SK-N-SH (cell line): ENCODE measurements at regions not wholly inside any gene's neighbourhood (a gene's known extent, or its start where the extent isn't known, plus 50 kb on each side); places are given as distances from the start of the nearest gene placed in this dataset.

Experiments
- CTCF ChIA-PET: fragments of 300-600, 350-600 bp; formaldehyde crosslinking; extraction: SDS; loops from one replicate; lab custom pipeline; 2021; lab: Yijun Ruan, JAX
- POLR2A ChIA-PET: fragments of 350-600 bp; sonication (Branson Sonifier 250); formaldehyde crosslinking; extraction: SDS; loops from one replicate; lab custom pipeline; 2020; ENCODE audit warnings: antibody characterized with exemption, inconsistent platforms; lab: Yijun Ruan, JAX
- DNase-seq: peaks from one replicate; pipeline ENCODE4 v3.0.0; 2012
- H2AFZ ChIP-seq: fragments of 200-600 bp; sonication (generic); 2 replicates; pipeline ENCODE4 v1.8.1; 2016; ENCODE audit warnings: antibody characterized with exemption, mild to moderate bottlenecking, low read depth
- H3F3A ChIP-seq: fragments of 200-600 bp; sonication (generic); replicated peaks from 2 replicates; pipeline ENCODE3; 2016; ENCODE audit warnings: antibody characterized with exemption, mild to moderate bottlenecking; ENCODE audit not compliant: insufficient read depth
- H3K27ac ChIP-seq, 2 experiments: fragments of 200-500 bp in 1 of 2; fragments of 200-600 bp in 1 of 2; sonication (Bioruptor generic) in 1 of 2; sonication (generic), shearing (Covaris generic) in 1 of 2; 2 replicates each; pipeline versions ENCODE4 v1.5.1 to v1.6.1; 2014 to 2016; ENCODE audit warnings: low read depth in 2 of 2, inconsistent platforms in 1 of 2, low read length in 1 of 2, mild to moderate bottlenecking in 1 of 2, mixed read lengths in 1 of 2
- H3K27me3 ChIP-seq: fragments of 200-600 bp; sonication (generic), shearing (Covaris generic); 2 replicates; pipeline ENCODE4 v1.6.1; 2016; ENCODE audit warnings: mixed run types; ENCODE audit not compliant: insufficient read depth
- H3K36me3 ChIP-seq, 2 experiments: fragments of 200-500 bp in 1 of 2; fragments of 200-600 bp in 1 of 2; sonication (Bioruptor generic) in 1 of 2; sonication (generic) in 1 of 2; replicated peaks in 1 of 2; 2 replicates each; pipeline versions ENCODE3 to v1.5.1; 2014 to 2016; ENCODE audit warnings: low read length in 1 of 2, mild to moderate bottlenecking in 1 of 2; ENCODE audit not compliant: insufficient read depth in 2 of 2, control insufficient read depth in 1 of 2
- H3K4me1 ChIP-seq, 2 experiments: fragments of 200-500 bp in 1 of 2; fragments of 200-600 bp in 1 of 2; sonication (Bioruptor generic) in 1 of 2; sonication (generic), shearing (Covaris generic) in 1 of 2; 2 replicates each; pipeline versions ENCODE4 v1.5.1 to v1.6.1; 2014 to 2016; ENCODE audit warnings: low read depth in 1 of 2, low read length in 1 of 2, mixed run types in 1 of 2; ENCODE audit not compliant: insufficient read depth in 2 of 2, control insufficient read depth in 1 of 2
- H3K4me2 ChIP-seq: fragments of 200-600 bp; sonication (generic), shearing (Covaris generic); 2 replicates; pipeline ENCODE4 v1.6.1; 2017; ENCODE audit warnings: mixed run types
- H3K4me3 ChIP-seq, 2 experiments: fragments of 200-500 bp in 1 of 2; fragments of 200-600 bp in 1 of 2; sonication (Bioruptor generic) in 1 of 2; sonication (generic), shearing (Covaris generic) in 1 of 2; 2 replicates each; pipeline versions ENCODE4 v1.5.1 to v1.8.1; 2014 to 2016; ENCODE audit warnings: low read depth in 2 of 2, inconsistent platforms in 1 of 2, low read length in 1 of 2, mild to moderate bottlenecking in 1 of 2, mixed read lengths in 1 of 2, moderate library complexity in 1 of 2
- H3K79me2 ChIP-seq: fragments of 200-600 bp; sonication (generic); 2 replicates; pipeline ENCODE4 v1.8.1; 2017; ENCODE audit warnings: mild to moderate bottlenecking; ENCODE audit not compliant: insufficient read depth
- H3K9ac ChIP-seq: fragments of 200-600 bp; sonication (generic); 2 replicates; pipeline ENCODE4 v1.6.1; 2017; ENCODE audit warnings: mixed run types
- H3K9me2 ChIP-seq: fragments of 200-600 bp; sonication (generic); 2 replicates; pipeline ENCODE4 v1.6.1; 2017; ENCODE audit warnings: mixed run types
- H3K9me3 ChIP-seq: fragments of 200-600 bp; sonication (generic); 2 replicates; pipeline ENCODE4 v1.6.1; 2017; ENCODE audit warnings: mixed run types, mild to moderate bottlenecking, moderate library complexity
- H4K20me1 ChIP-seq: fragments of 200-600 bp; sonication (generic); 2 replicates; pipeline ENCODE4 v1.6.1; 2017; ENCODE audit warnings: mild to moderate bottlenecking, mixed run types; ENCODE audit not compliant: insufficient read depth
- EP300 ChIP-seq, 2 experiments: IDR thresholded peaks; 2 replicates each; pipeline versions ENCODE4 v1.4.0 to v1.6.1; 2012; ENCODE audit warnings: borderline replicate concordance in 1 of 2, low read depth in 1 of 2, low read length in 1 of 2
- FOXM1 ChIP-seq: IDR thresholded peaks from 2 replicates; pipeline ENCODE4 v1.4.0; 2012; ENCODE audit warnings: low read depth, mild to moderate bottlenecking
- GABPA ChIP-seq: IDR thresholded peaks from 2 replicates; pipeline ENCODE4 v1.4.0; 2012; ENCODE audit warnings: low read depth, mild to moderate bottlenecking
- MXI1 ChIP-seq: IDR thresholded peaks from 2 replicates; pipeline ENCODE4 v1.6.1; 2012; ENCODE audit warnings: mild to moderate bottlenecking, low read depth, low read length, improper control_type of control experiment
- NRF1 ChIP-seq: IDR thresholded peaks from 2 replicates; pipeline ENCODE4 v1.6.1; 2012; ENCODE audit warnings: low read depth, mild to moderate bottlenecking, low read length
- POLR2AphosphoS5 ChIP-seq: IDR thresholded peaks from 2 replicates; pipeline ENCODE4 v1.6.1; 2012; ENCODE audit warnings: low read depth, low read length
- RAD21 ChIP-seq: IDR thresholded peaks from 2 replicates; pipeline ENCODE4 v1.6.1; 2012; ENCODE audit warnings: mild to moderate bottlenecking, low read length
- RCOR1 ChIP-seq: fragments of 150-350 bp; IDR thresholded peaks from 2 replicates; pipeline ENCODE4 v1.6.1; 2017; ENCODE audit warnings: antibody characterized with exemption, low read length
- RFX5 ChIP-seq: IDR thresholded peaks from 2 replicates; pipeline ENCODE4 v1.6.1; 2012; ENCODE audit warnings: mild to moderate bottlenecking, improper control_type of control experiment, low read length
- SMC3 ChIP-seq: IDR thresholded peaks from 2 replicates; pipeline ENCODE4 v1.6.1; 2012; ENCODE audit warnings: low read depth, low read length, improper control_type of control experiment
- TAF1 ChIP-seq: IDR thresholded peaks from 2 replicates; pipeline ENCODE4 v1.6.1; 2012; ENCODE audit warnings: low read depth, mild to moderate bottlenecking, low read length, moderate library complexity, borderline replicate concordance
- TEAD4 ChIP-seq: IDR thresholded peaks from 2 replicates; pipeline ENCODE4 v1.4.0; 2012; ENCODE audit warnings: mild to moderate bottlenecking, borderline replicate concordance; ENCODE audit not compliant: insufficient read depth
- YY1 ChIP-seq: IDR thresholded peaks from 2 replicates; pipeline ENCODE4 v1.4.0; 2012; ENCODE audit warnings: low read depth, mild to moderate bottlenecking
- WGBS: methylation state at CpG from one replicate; pipeline ENCODE4 v1.1.6; 2017; ENCODE audit warnings: low lambda C conversion rate; 5-methylcytosine and 5-hydroxymethylcytosine counted together
- TF ChIP-seq, protein P1 (sequence below): fragments of 150-350 bp; IDR thresholded peaks from 2 replicates; pipeline ENCODE4 v1.6.1; 2017; ENCODE audit warnings: antibody characterized with exemption, low read length, low read depth, borderline replicate concordance

DNA sequence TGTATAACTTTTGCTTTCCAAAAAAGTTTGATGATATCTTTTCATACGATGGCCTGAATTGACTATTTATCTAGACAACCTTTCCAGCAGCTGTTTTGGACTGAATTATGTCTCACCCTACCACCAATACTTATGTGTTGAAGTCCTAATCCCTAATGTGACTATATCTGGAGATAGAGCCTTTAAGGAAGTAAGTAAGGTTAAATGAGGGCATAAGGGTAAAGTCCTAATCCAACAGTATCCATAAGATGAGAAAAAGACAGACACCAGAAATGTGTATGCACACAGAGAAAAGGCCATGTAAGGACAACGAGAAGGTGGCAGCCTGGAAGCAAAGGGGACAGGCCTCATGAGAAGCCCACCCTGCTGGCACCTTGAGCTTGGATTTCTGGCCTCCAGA, 86.6 kb upstream of the PPARGC1A start (continued):
- no peak for TF ChIP-seq RFX5
- TF ChIP-seq, all 33 proteins: peak for 0

DNA sequence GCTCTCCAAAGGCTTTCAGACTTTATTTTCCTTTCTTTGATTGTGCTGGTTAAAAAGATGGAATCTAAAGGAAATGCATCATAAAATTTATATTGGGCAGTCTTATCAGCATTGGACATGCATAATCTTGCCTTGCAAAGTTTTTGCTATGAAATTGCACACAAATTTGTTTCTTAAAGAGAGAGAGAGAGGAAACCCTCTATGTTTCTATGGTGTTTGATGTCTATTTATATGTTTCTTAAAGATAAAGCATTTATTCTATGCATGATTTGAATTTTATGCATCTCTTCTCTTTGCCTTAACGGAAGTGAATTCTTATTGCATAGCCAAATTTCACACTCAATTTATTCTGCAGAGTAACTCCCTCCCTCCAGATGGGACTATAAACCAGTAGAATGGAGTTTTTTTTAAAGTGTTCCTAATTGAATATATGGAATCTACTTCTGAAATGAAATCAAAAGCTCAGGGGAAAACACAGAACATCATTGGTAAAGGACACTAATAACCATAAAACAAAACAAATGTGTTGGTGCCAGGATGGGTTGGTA, 83.5 kb upstream of the PPARGC1A start:
- Histone ChIP-seq H3K9me2 (no peaks in the 10 kb centered on the region), H3K36me3 (no peaks in the 10 kb centered on the region), H3K79me2 (no peaks in the 10 kb centered on the region), H3K4me1 (no peaks in the 10 kb centered on the region), H3K9me3 (no peaks in the 10 kb centered on the region), H2AFZ (no peak overlapping the region), H3K27ac (no peak overlapping the region), H3K27me3 (no peaks in the 10 kb centered on the region), H3K9ac (no peak overlapping the region), H3K4me2 (no peak overlapping the region), H4K20me1 (no peaks in the 10 kb centered on the region), H3K4me3 (no peak overlapping the region), H3F3A (no peaks in the 10 kb centered on the region)
- DNase-seq = no peak
- TF ChIP-seq POLR2AphosphoS5 (no peak), FOXM1 (no peak), TAF1 (no peak), GABPA (no peak), EP300 (IDR thresholded peaks at IDR 0.05; ENCODE audit: borderline replicate concordance in 1 of 2, low read depth in 1 of 2, low read length in 1 of 2) (no peak)
- ChIA-PET POLR2A (no interaction called here), CTCF (interaction anchor here (1.2 kb wide), 1 partner anchor 28 kb away, joined by 3 read pairs; no protein-coding TSS in a partner anchor)
- WGBS = 27% methylated on average over 1 of the region's 1 CpG

DNA sequence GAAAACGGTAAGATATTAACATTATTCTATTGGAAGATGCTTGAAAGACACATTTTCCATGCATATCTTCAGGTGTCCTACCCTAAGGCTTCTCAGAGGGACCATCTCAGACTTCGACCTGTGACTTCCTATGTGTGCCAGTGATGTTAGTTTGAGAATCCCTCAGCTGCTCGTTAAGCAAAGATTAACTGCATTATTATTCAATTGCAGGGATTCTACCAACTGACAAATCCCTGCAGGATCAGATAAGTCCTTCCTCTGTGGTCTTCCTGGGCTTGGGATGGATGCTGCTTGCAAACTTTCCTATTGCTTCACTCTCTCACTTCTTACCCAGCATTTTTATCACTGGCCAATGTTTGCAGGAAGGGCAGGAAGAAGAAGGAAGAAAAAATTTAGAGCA, 83.0 kb upstream of the PPARGC1A start:
- no peaks in the 10 kb centered on the region for H3F3A ChIP-seq
- H3K9me2 ChIP-seq = no peaks in the 10 kb centered on the region
- no peak for DNase-seq
- no peaks in the 10 kb centered on the region for H3K36me3 ChIP-seq
- H2AFZ ChIP-seq = no peak overlapping the region
- H4K20me1 ChIP-seq = no peaks in the 10 kb centered on the region
- TF ChIP-seq POLR2AphosphoS5 (no peak), YY1 (no peak), RFX5 (no peak), RAD21 (no peak), TEAD4 (no peak), FOXM1 (no peak), SMC3 (no peak), NRF1 (no peak), RCOR1 (no peak), MXI1 (no peak)
- TF ChIP-seq, protein P1, sequence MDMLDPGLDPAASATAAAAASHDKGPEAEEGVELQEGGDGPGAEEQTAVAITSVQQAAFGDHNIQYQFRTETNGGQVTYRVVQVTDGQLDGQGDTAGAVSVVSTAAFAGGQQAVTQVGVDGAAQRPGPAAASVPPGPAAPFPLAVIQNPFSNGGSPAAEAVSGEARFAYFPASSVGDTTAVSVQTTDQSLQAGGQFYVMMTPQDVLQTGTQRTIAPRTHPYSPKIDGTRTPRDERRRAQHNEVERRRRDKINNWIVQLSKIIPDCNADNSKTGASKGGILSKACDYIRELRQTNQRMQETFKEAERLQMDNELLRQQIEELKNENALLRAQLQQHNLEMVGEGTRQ = no peak
- H3K27ac ChIP-seq = no peak overlapping the region
- no peaks in the 10 kb centered on the region for H3K79me2 ChIP-seq
- no peak overlapping the region for H3K4me3 ChIP-seq
- no peaks in the 10 kb centered on the region for H3K4me1 ChIP-seq
- H3K4me2 ChIP-seq = no peak overlapping the region
- CTCF ChIA-PET = no interaction called here
- WGBS = 10% methylated on average over 3 of the region's 3 CpGs
- no peaks in the 10 kb centered on the region for H3K27me3 ChIP-seq
- POLR2A ChIA-PET = no interaction called here
- H3K9ac ChIP-seq = no peak overlapping the region
- no peaks in the 10 kb centered on the region for H3K9me3 ChIP-seq
